Fibroblast of skin of back (primary cell): ENCODE measurements at regions not wholly inside any gene's neighbourhood (a gene's known extent, or its start where the extent isn't known, plus 50 kb on each side); places are given as distances from the start of the nearest gene placed in this dataset.

ENCODE experiments used
- DNase-seq: peaks from one replicate; pipeline ENCODE4 v3.0.0-alpha.2; 2013

GRCh38 chr12:85509081-85509856, 229.2 kb downstream of the ALX1 start:
- no peak for DNase-seq

GRCh38 chr12:85509857-85510256, 229.8 kb downstream of the ALX1 start:
- no peak for DNase-seq

- DNase-seq: no peak
These were observed 236.0 kb downstream of the ALX1 start for GRCh38 chr12:85516039-85516438.

- no peak for DNase-seq
These were observed 236.8 kb downstream of the ALX1 start for GRCh38 chr12:85516667-85517325.

GRCh38 chr12:85519163-85519562, 239.1 kb downstream of the ALX1 start:
- DNase-seq: no peak

- no peak for DNase-seq
These were observed 243.2 kb downstream of the ALX1 start for GRCh38 chr12:85523197-85523596.

- DNase-seq: no peak
These were observed 247.2 kb downstream of the ALX1 start for GRCh38 chr12:85527192-85527591.

GRCh38 chr12:85529896-85530295, 249.9 kb downstream of the ALX1 start:
- no peak for DNase-seq

GRCh38 chr12:85530456-85530855, 250.4 kb downstream of the ALX1 start:
- DNase-seq: no peak

GRCh38 chr12:85531341-85531740, 251.3 kb downstream of the ALX1 start:
- DNase-seq: no peak

- no peak for DNase-seq
These were observed 269.6 kb downstream of the ALX1 start for GRCh38 chr12:85549640-85550039.

GRCh38 chr12:85550924-85551323, 270.9 kb downstream of the ALX1 start:
- no peak for DNase-seq

- DNase-seq: peak; percentile 22
These were observed 272.4 kb downstream of the ALX1 start for GRCh38 chr12:85552461-85552860.

GRCh38 chr12:85557850-85558249, 277.8 kb downstream of the ALX1 start:
- no peak for DNase-seq

GRCh38 chr12:85558684-85559083, 277.5 kb downstream of the RASSF9 start:
- DNase-seq: no peak

- DNase-seq: no peak
These were observed 277.1 kb downstream of the RASSF9 start for GRCh38 chr12:85559127-85559526.

- no peak for DNase-seq
These were observed 276.7 kb downstream of the RASSF9 start for GRCh38 chr12:85559536-85559935.

GRCh38 chr12:85562765-85563164, 273.4 kb downstream of the RASSF9 start:
- no peak for DNase-seq

- DNase-seq: no peak
These were observed 271.4 kb downstream of the RASSF9 start for GRCh38 chr12:85564786-85565185.

- no peak for DNase-seq
These were observed 267.7 kb downstream of the RASSF9 start for GRCh38 chr12:85568395-85569103.

- no peak for DNase-seq
These were observed 266.9 kb downstream of the RASSF9 start for GRCh38 chr12:85569261-85569660.

- peak; percentile 56 for DNase-seq
These were observed 263.3 kb downstream of the RASSF9 start for GRCh38 chr12:85572956-85573355.

- DNase-seq: no peak
These were observed 262.5 kb downstream of the RASSF9 start for GRCh38 chr12:85573635-85574214.
